Upper lobe of left lung (tissue), 6 donors: ENCODE measurements at regions not wholly inside any gene's neighbourhood (a gene's known extent, or its start where the extent isn't known, plus 50 kb on each side); places are given as distances from the start of the nearest gene placed in this dataset.

Source experiments
- ATAC-seq, 2 donors: fragments of 200-7000 bp; cut with Tn5 transposase; one replicate each; pipeline ENCODE4 v1.9.1; 2022; ENCODE audit warnings: mild to moderate bottlenecking in 2 of 2, moderate library complexity in 2 of 2; ENCODE audit not compliant: low FRiP score in 2 of 2
- DNase-seq, 2 donors: peaks; one replicate each; pipeline ENCODE4 v3.0.0-alpha.2; 2019 to 2020
- H3K27ac ChIP-seq, 4 donors: fragments of 200-600 bp; sonication (generic); one replicate each; pipeline ENCODE4 v1.5.1; 2016 to 2019
- H3K27me3 ChIP-seq, 4 donors: fragments of 200-600 bp; sonication (generic); one replicate each; pipeline ENCODE4 v1.5.1; 2017 to 2019
- H3K36me3 ChIP-seq, 4 donors: fragments of 200-600 bp; sonication (generic); one replicate each; pipeline ENCODE4 v1.5.1; 2016 to 2019
- H3K4me1 ChIP-seq, 4 donors: fragments of 200-600 bp; sonication (generic); one replicate each; pipeline ENCODE4 v1.5.1; 2018 to 2019
- H3K4me3 ChIP-seq, 4 donors: fragments of 200-600 bp; sonication (generic); one replicate each; pipeline ENCODE4 v1.5.1; 2017 to 2019; ENCODE audit warnings: mild to moderate bottlenecking in 2 of 4, moderate library complexity in 1 of 4
- H3K9me3 ChIP-seq, 4 donors: fragments of 200-600 bp; sonication (generic); one replicate each; pipeline ENCODE4 v1.5.1; 2018 to 2019
- CTCF ChIP-seq, 6 experiments: fragments of 450-650 bp in 4 of 6; fragments of 200-600 bp in 2 of 6; sonication (generic) in 2 of 6; IDR thresholded peaks; one replicate each; pipeline ENCODE4 v1.5.1; 2016 to 2019; ENCODE audit warnings: antibody characterized with exemption in 6 of 6
- EP300 ChIP-seq, 4 donors: sonication (generic); formaldehyde crosslinking; IDR thresholded peaks; one replicate each; pipeline ENCODE4 v1.5.1; 2017; ENCODE audit warnings: antibody characterized with exemption in 4 of 4, control low read depth in 2 of 4
- POLR2A ChIP-seq, 4 donors: fragments of 450-650 bp; IDR thresholded peaks; one replicate each; pipeline ENCODE4 v1.5.1; 2016 to 2017; ENCODE audit warnings: antibody characterized with exemption in 4 of 4, mild to moderate bottlenecking in 2 of 4
- POLR2AphosphoS5 ChIP-seq, 2 donors: sonication (generic); formaldehyde crosslinking; IDR thresholded peaks; one replicate each; pipeline ENCODE4 v1.5.1; 2017; ENCODE audit warnings: antibody characterized with exemption in 2 of 2
- WGBS, 2 donors: methylation state at CpG; one replicate each; pipeline ENCODE4 v1.1.5; 2017 to 2018; 5-methylcytosine and 5-hydroxymethylcytosine counted together
- donor health status: DM: no; HTN: no; CAD: no; lungs with moderate emphysema.
- donor health status: DM: no; HTN: yes; CAD: no; lungs with severe emphysema.

- no peaks in the 10 kb centered on the region for H3K36me3 ChIP-seq
- H3K4me1 ChIP-seq: no peaks in the 10 kb centered on the region
- H3K9me3 ChIP-seq: no peaks in the 10 kb centered on the region
- ATAC-seq (no peak), DNase-seq (no peak)
- H3K27ac ChIP-seq: no peak overlapping the region
- no peak overlapping the region for H3K4me3 ChIP-seq
- WGBS, 2 donors: 67 to 75% methylated on average over 1 of the region's 1 CpG
- TF ChIP-seq CTCF (IDR thresholded peaks at IDR 0.05): no peak
- TF ChIP-seq POLR2A (IDR thresholded peaks at IDR 0.05): no peak
- TF ChIP-seq POLR2AphosphoS5 (IDR thresholded peaks at IDR 0.05): no peak
- TF ChIP-seq EP300 (IDR thresholded peaks at IDR 0.05): no peak
- no peaks in the 10 kb centered on the region for H3K27me3 ChIP-seq
Measured at GRCh38 chr11:109728056-109728455, 306.1 kb downstream of the C11orf87 start.

GRCh38 chr11:109729761-109730160, 307.8 kb downstream of the C11orf87 start:
- Histone ChIP-seq H3K27me3 (no peaks in the 10 kb centered on the region), H3K4me1 (no peaks in the 10 kb centered on the region), H3K27ac (no peak overlapping the region), H3K9me3 (no peaks in the 10 kb centered on the region), H3K4me3 (no peak overlapping the region), H3K36me3 (no peaks in the 10 kb centered on the region)
- TF ChIP-seq POLR2AphosphoS5 (IDR thresholded peaks at IDR 0.05): no peak
- no peak for TF ChIP-seq CTCF (IDR thresholded peaks at IDR 0.05)
- no peak for TF ChIP-seq POLR2A (IDR thresholded peaks at IDR 0.05)
- no peak for TF ChIP-seq EP300 (IDR thresholded peaks at IDR 0.05)
- ATAC-seq (peak in 1 of 2 donors; percentile 62), DNase-seq (peak in 1 of 2 donors; percentile 29)
- WGBS, 2 donors: 61 to 77% methylated on average over 4 of the region's 4 CpGs

GRCh38 chr11:109730669-109731068, 308.7 kb downstream of the C11orf87 start:
- H3K4me3 ChIP-seq: no peak overlapping the region
- no peaks in the 10 kb centered on the region for H3K36me3 ChIP-seq
- H3K4me1 ChIP-seq: no peaks in the 10 kb centered on the region
- no peak overlapping the region for H3K27ac ChIP-seq
- DNase-seq (no peak), ATAC-seq (no peak)
- 60 to 64% methylated on average over 2 of the region's 2 CpGs for WGBS, 2 donors
- no peaks in the 10 kb centered on the region for H3K27me3 ChIP-seq
- H3K9me3 ChIP-seq: no peaks in the 10 kb centered on the region
- no peak for TF ChIP-seq CTCF (IDR thresholded peaks at IDR 0.05)

- TF ChIP-seq EP300 (IDR thresholded peaks at IDR 0.05) (no peak), POLR2A (IDR thresholded peaks at IDR 0.05) (no peak), POLR2AphosphoS5 (IDR thresholded peaks at IDR 0.05) (no peak), CTCF (IDR thresholded peaks at IDR 0.05) (no peak)
- H3K27me3 ChIP-seq: no peaks in the 10 kb centered on the region
- DNase-seq: no peak
- no peak overlapping the region for H3K4me3 ChIP-seq
- H3K9me3 ChIP-seq: no peaks in the 10 kb centered on the region
- no peak for ATAC-seq
- H3K27ac ChIP-seq: no peak overlapping the region
- WGBS, 2 donors: 59 to 83% methylated on average over 4 of the region's 4 CpGs
- H3K36me3 ChIP-seq: no peaks in the 10 kb centered on the region
- H3K4me1 ChIP-seq: no peaks in the 10 kb centered on the region
Measured at GRCh38 chr11:109731451-109731850, 309.5 kb downstream of the C11orf87 start.

GRCh38 chr11:109733245-109733644, 311.3 kb downstream of the C11orf87 start:
- DNase-seq: no peak
- H3K9me3 ChIP-seq: no peaks in the 10 kb centered on the region
- ATAC-seq: no peak
- no peaks in the 10 kb centered on the region for H3K27me3 ChIP-seq
- H3K27ac ChIP-seq: no peak overlapping the region
- TF ChIP-seq EP300 (IDR thresholded peaks at IDR 0.05): no peak
- TF ChIP-seq POLR2AphosphoS5 (IDR thresholded peaks at IDR 0.05): no peak
- TF ChIP-seq CTCF (IDR thresholded peaks at IDR 0.05): no peak
- H3K4me1 ChIP-seq: no peaks in the 10 kb centered on the region
- WGBS, 2 donors: 94 to 100% methylated on average over 1 of the region's 1 CpG
- H3K36me3 ChIP-seq: no peaks in the 10 kb centered on the region
- no peak overlapping the region for H3K4me3 ChIP-seq
